ENCODE measurements at regions not wholly inside any gene's neighbourhood (a gene's known extent, or its start where the extent isn't known, plus 50 kb on each side); places are given as distances from the start of the nearest gene placed in this dataset.

- no peak for DNase-seq (ENCODE audit: low spot score)
Observed at GRCh38 chr22:44387486-44387885, 74.7 kb upstream of the SHISAL1 start.

GRCh38 chr22:44386386-44387035 is 73.8 kb upstream of the SHISAL1 start:
- DNase-seq (ENCODE audit: low spot score): no peak

GRCh38 chr22:44385781-44386180 is 73.0 kb upstream of the SHISAL1 start:
- no peak for DNase-seq (ENCODE audit: low spot score)

GRCh38 chr22:44385296-44385610 is 72.5 kb upstream of the SHISAL1 start:
- DNase-seq (ENCODE audit: low spot score): no peak

- DNase-seq (ENCODE audit: low spot score): no peak
Observed at GRCh38 chr22:44384563-44385295, 72.0 kb upstream of the SHISAL1 start.

- DNase-seq (ENCODE audit: low spot score): no peak
Observed at GRCh38 chr22:44383652-44384562, 71.2 kb upstream of the SHISAL1 start.

- no peak for DNase-seq (ENCODE audit: low spot score)
Observed at GRCh38 chr22:44383064-44383575, 70.4 kb upstream of the SHISAL1 start.

GRCh38 chr22:44382116-44383038 is 69.6 kb upstream of the SHISAL1 start:
- DNase-seq (ENCODE audit: low spot score): no peak

GRCh38 chr22:44381761-44382115 is 69.0 kb upstream of the SHISAL1 start:
- DNase-seq (ENCODE audit: low spot score): no peak

- DNase-seq (ENCODE audit: low spot score): no peak
Observed at GRCh38 chr22:44380756-44381486, 68.2 kb upstream of the SHISAL1 start.

GRCh38 chr22:44379817-44380755 is 67.3 kb upstream of the SHISAL1 start:
- no peak for DNase-seq (ENCODE audit: low spot score)

GRCh38 chr22:44378380-44378779 is 65.6 kb upstream of the SHISAL1 start:
- DNase-seq (ENCODE audit: low spot score): no peak

GRCh38 chr22:44375451-44375850 is 62.7 kb upstream of the SHISAL1 start:
- no peak for DNase-seq (ENCODE audit: low spot score)

GRCh38 chr22:44373234-44373633 is 60.5 kb upstream of the SHISAL1 start:
- no peak for DNase-seq (ENCODE audit: low spot score)

GRCh38 chr22:44372611-44373010 is 59.9 kb upstream of the SHISAL1 start:
- no peak for DNase-seq (ENCODE audit: low spot score)

- DNase-seq (ENCODE audit: low spot score): no peak
Observed at GRCh38 chr22:44371741-44372525, 59.2 kb upstream of the SHISAL1 start.

- no peak for DNase-seq (ENCODE audit: low spot score)
Observed at GRCh38 chr22:44369916-44370801, 57.4 kb upstream of the SHISAL1 start.

GRCh38 chr22:44369293-44369661 is 56.5 kb upstream of the SHISAL1 start:
- DNase-seq (ENCODE audit: low spot score): no peak

Data from kidney capillary endothelial cell (primary cell).